ENCODE measurements at regions not wholly inside any gene's neighbourhood (a gene's known extent, or its start where the extent isn't known, plus 50 kb on each side); places are given as distances from the start of the nearest gene placed in this dataset.

GRCh38 chr10:14396411-14397048, 65.8 kb upstream of the FRMD4A start:
- TF ChIP-seq POLR2AphosphoS5 (IDR thresholded peaks at IDR 0.05) (no peak), POLR2A (IDR thresholded peaks at IDR 0.05) (no peak)
- TF ChIP-seq, protein P1, sequence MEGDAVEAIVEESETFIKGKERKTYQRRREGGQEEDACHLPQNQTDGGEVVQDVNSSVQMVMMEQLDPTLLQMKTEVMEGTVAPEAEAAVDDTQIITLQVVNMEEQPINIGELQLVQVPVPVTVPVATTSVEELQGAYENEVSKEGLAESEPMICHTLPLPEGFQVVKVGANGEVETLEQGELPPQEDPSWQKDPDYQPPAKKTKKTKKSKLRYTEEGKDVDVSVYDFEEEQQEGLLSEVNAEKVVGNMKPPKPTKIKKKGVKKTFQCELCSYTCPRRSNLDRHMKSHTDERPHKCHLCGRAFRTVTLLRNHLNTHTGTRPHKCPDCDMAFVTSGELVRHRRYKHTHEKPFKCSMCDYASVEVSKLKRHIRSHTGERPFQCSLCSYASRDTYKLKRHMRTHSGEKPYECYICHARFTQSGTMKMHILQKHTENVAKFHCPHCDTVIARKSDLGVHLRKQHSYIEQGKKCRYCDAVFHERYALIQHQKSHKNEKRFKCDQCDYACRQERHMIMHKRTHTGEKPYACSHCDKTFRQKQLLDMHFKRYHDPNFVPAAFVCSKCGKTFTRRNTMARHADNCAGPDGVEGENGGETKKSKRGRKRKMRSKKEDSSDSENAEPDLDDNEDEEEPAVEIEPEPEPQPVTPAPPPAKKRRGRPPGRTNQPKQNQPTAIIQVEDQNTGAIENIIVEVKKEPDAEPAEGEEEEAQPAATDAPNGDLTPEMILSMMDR (IDR thresholded peaks at IDR 0.05), result no peak

Data from breast epithelium (tissue), 3 donors.